Endothelial cell of umbilical vein (primary cell): ENCODE measurements at regions not wholly inside any gene's neighbourhood (a gene's known extent, or its start where the extent isn't known, plus 50 kb on each side); places are given as distances from the start of the nearest gene placed in this dataset.

ENCODE experiments used
- BruUV-seq: library from RNA; stranded (reverse); fragments of 400-500 nt; replicated peaks from 2 replicates; lab custom pipeline; 2021; lab: Mats Ljungman, UMichigan
- CTCF ChIA-PET: fragments of 300-600, 350-600 bp; sonication (Branson Sonifier 250); formaldehyde crosslinking; loops from one replicate; lab custom pipeline; 2021; ENCODE audit warnings: antibody characterized with exemption, inconsistent platforms; lab: Charles Lee
- POLR2A ChIA-PET: fragments of 300-600, 350-600 bp; sonication (Branson Sonifier 250); formaldehyde crosslinking; loops from one replicate; lab custom pipeline; 2021; ENCODE audit warnings: antibody characterized with exemption, inconsistent platforms; lab: Charles Lee
- DNase-seq: peaks from one replicate; pipeline ENCODE4 v3.0.0-alpha.2; 2011; ENCODE audit warnings: low read depth, low spot score
- FAIRE-seq: peaks from 2 replicates; lab custom pipeline; 2011; peaks lifted over from hg19 to GRCh38; lab: Jason Lieb, UNC
- H2AFZ ChIP-seq: 2 replicates; pipeline ENCODE4 v1.6.0; 2012; ENCODE audit warnings: low read depth, low read length, control low read depth, inconsistent platforms
- H3K27ac ChIP-seq: 2 replicates; pipeline ENCODE4 v1.5.1; 2011; ENCODE audit warnings: low read depth, mild to moderate bottlenecking, control low read depth, low read length, moderate library complexity; ENCODE audit not compliant: insufficient read depth
- H3K27me3 ChIP-seq, 2 experiments: 2 replicates each; pipeline versions ENCODE4 v1.6.0 to v1.6.1; 2011; ENCODE audit warnings: low read length in 2 of 2, mixed read lengths in 1 of 2; ENCODE audit not compliant: control insufficient read depth in 2 of 2, insufficient read depth in 2 of 2
- H3K36me3 ChIP-seq, 2 experiments: 2 replicates in 1 of 2; 3 replicates in 1 of 2; pipeline ENCODE4 v1.5.1; 2011; ENCODE audit warnings: low read length in 2 of 2, mild to moderate bottlenecking in 1 of 2, moderate library complexity in 1 of 2; ENCODE audit not compliant: control insufficient read depth in 2 of 2, insufficient read depth in 2 of 2; ENCODE audit errors: extremely low read depth in 1 of 2
- H3K4me1 ChIP-seq: 3 replicates; pipeline ENCODE4 v1.5.1; 2011; ENCODE audit warnings: mild to moderate bottlenecking, low read length; ENCODE audit not compliant: control insufficient read depth, insufficient read depth; ENCODE audit errors: extremely low read depth
- H3K4me2 ChIP-seq: 2 replicates; pipeline ENCODE4 v1.6.1; 2011; ENCODE audit warnings: low read length, control low read depth, mixed read lengths; ENCODE audit not compliant: insufficient read depth
- H3K4me3 ChIP-seq, 3 experiments: fragments of 200-600 bp in 1 of 3; sonication (generic), shearing (Covaris generic) in 1 of 3; replicated peaks in 1 of 3; 2 replicates each; pipeline ENCODE4 v1.5.1; 2011 to 2016; ENCODE audit warnings: control low read depth in 3 of 3, low read length in 3 of 3, mild to moderate bottlenecking in 2 of 3, inconsistent platforms in 1 of 3, low read depth in 1 of 3, moderate library complexity in 1 of 3; ENCODE audit not compliant: insufficient read depth in 1 of 3
- H3K79me2 ChIP-seq: 2 replicates; pipeline ENCODE4 v1.6.0; 2012; ENCODE audit warnings: low read length, inconsistent platforms; ENCODE audit not compliant: control insufficient read depth, insufficient read depth
- H3K9ac ChIP-seq: replicated peaks from 2 replicates; pipeline ENCODE3; 2011; ENCODE audit warnings: low read length, control low read depth; ENCODE audit not compliant: insufficient read depth; ENCODE audit errors: extremely low read depth
- H3K9me1 ChIP-seq: replicated peaks from 3 replicates; pipeline ENCODE4 v1.6.0; 2011; ENCODE audit warnings: mild to moderate bottlenecking, low read length; ENCODE audit not compliant: control insufficient read depth, insufficient read depth; ENCODE audit errors: extremely low read depth
- H3K9me3 ChIP-seq: replicated peaks from 2 replicates; pipeline ENCODE4 v1.5.1; 2012; ENCODE audit warnings: low read length, inconsistent platforms; ENCODE audit not compliant: control insufficient read depth, insufficient read depth
- H4K20me1 ChIP-seq: replicated peaks from 2 replicates; pipeline ENCODE3; 2011; ENCODE audit warnings: mild to moderate bottlenecking, low read length; ENCODE audit not compliant: control insufficient read depth, insufficient read depth; ENCODE audit errors: extremely low read depth
- EZH2 ChIP-seq: IDR thresholded peaks from 2 replicates; pipeline ENCODE4 v1.6.1; 2012; ENCODE audit warnings: borderline replicate concordance, low read depth, mild to moderate bottlenecking, moderate library complexity, low read length, inconsistent platforms; ENCODE audit not compliant: severe bottlenecking
- FOS ChIP-seq: IDR thresholded peaks from 2 replicates; pipeline ENCODE4 v1.6.1; 2011; ENCODE audit warnings: mild to moderate bottlenecking, low read length, moderate library complexity, borderline replicate concordance; ENCODE audit not compliant: insufficient read depth
- GATA2 ChIP-seq: IDR thresholded peaks from 2 replicates; pipeline ENCODE4 v1.7.0; 2011; ENCODE audit warnings: low read depth, mild to moderate bottlenecking, moderate library complexity, mixed read lengths, low read length; ENCODE audit not compliant: insufficient read length, insufficient read depth
- JUN ChIP-seq: IDR thresholded peaks from 2 replicates; pipeline ENCODE4 v1.6.1; 2011; ENCODE audit warnings: borderline replicate concordance, low read depth; ENCODE audit not compliant: insufficient read length, insufficient read depth
- MYC ChIP-seq: IDR thresholded peaks from one replicate; pipeline ENCODE4 v1.6.1; 2011; ENCODE audit warnings: mild to moderate bottlenecking, low read depth, low read length
- POLR2A ChIP-seq: IDR thresholded peaks from 2 replicates; pipeline ENCODE4 v1.6.1; 2012; ENCODE audit warnings: low read depth, mild to moderate bottlenecking, control low read depth, low read length
- POLR2AphosphoS5 ChIP-seq: IDR thresholded peaks from 2 replicates; pipeline ENCODE4 v1.6.1; 2012; ENCODE audit warnings: low read depth, mild to moderate bottlenecking, control low read depth, low read length, moderate library complexity; ENCODE audit not compliant: insufficient read depth
- dilution Hi-C: fragments of 300-500 bp; cut with MboI; formaldehyde crosslinking; loops from one replicate; pipeline ENCODE4 v1.15.0; 2019; ENCODE audit warnings: low sequenced_read_pairs; ENCODE audit not compliant: extremely low pct_ligation_motif_present
- intact Hi-C: fragments of 100-400 bp; cut with micrococcal nuclease; formaldehyde crosslinking; loops from one replicate; pipeline ENCODE4 v1.10.0; 2022
- TF ChIP-seq, protein P1 (sequence below): IDR thresholded peaks from 2 replicates; pipeline ENCODE4 v1.6.1; 2011; ENCODE audit not compliant: insufficient read depth, insufficient read length
- TF ChIP-seq, protein P2 (sequence below), 2 donors: IDR thresholded peaks; 1 replicate in 1 of 2; 2 replicates in 1 of 2; pipeline ENCODE4 v1.5.1; 2011; ENCODE audit warnings: low read length in 2 of 2, mild to moderate bottlenecking in 2 of 2, moderate library complexity in 2 of 2, control low read depth in 1 of 2, inconsistent platforms in 1 of 2, low read depth in 1 of 2; ENCODE audit not compliant: insufficient read depth in 1 of 2; ENCODE audit errors: extremely low read depth in 1 of 2

DNA sequence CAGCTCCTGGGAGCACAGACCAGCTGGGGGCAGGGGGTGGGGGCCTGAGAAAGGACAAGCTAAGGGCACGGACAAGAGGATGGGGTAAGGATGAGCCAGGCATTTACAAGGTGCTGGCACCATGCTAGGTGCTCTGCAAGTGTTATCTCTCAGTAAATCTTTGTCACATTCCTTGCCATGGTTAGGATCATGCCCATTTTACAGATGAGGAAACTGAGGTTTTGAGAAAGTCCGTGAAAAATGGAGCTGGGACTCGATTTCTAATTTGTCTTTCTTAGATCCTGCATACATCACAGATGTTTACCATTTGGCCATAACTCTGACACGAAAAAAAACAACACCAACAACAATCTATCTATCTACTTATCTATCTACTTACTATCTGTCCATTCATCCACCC lies 429.7 kb downstream of the MIAT start:
- CTCF ChIA-PET: no interaction called here
- Histone ChIP-seq H4K20me1 (no peaks in the 10 kb centered on the region), H3K36me3 (no peaks in the 10 kb centered on the region), H3K79me2 (no peaks in the 10 kb centered on the region), H3K9me1 (no peaks in the 10 kb centered on the region), H3K9me3 (no peaks in the 10 kb centered on the region), H2AFZ (no peak overlapping the region), H3K27ac (no peak overlapping the region), H3K9ac (no peak overlapping the region), H3K4me2 (no peak overlapping the region), H3K4me3 (no peak overlapping the region), H3K4me1 (no peaks in the 10 kb centered on the region), H3K27me3 (peaks cover 9 to 10% of the 10 kb centered on the region in 2 experiments)
- TF ChIP-seq, protein P1, sequence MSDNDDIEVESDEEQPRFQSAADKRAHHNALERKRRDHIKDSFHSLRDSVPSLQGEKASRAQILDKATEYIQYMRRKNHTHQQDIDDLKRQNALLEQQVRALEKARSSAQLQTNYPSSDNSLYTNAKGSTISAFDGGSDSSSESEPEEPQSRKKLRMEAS: no peak
- TF ChIP-seq MYC (no peak), JUN (no peak), POLR2AphosphoS5 (no peak), GATA2 (no peak), POLR2A (no peak), EZH2 (no peak), FOS (no peak)
- TF ChIP-seq, protein P2, sequence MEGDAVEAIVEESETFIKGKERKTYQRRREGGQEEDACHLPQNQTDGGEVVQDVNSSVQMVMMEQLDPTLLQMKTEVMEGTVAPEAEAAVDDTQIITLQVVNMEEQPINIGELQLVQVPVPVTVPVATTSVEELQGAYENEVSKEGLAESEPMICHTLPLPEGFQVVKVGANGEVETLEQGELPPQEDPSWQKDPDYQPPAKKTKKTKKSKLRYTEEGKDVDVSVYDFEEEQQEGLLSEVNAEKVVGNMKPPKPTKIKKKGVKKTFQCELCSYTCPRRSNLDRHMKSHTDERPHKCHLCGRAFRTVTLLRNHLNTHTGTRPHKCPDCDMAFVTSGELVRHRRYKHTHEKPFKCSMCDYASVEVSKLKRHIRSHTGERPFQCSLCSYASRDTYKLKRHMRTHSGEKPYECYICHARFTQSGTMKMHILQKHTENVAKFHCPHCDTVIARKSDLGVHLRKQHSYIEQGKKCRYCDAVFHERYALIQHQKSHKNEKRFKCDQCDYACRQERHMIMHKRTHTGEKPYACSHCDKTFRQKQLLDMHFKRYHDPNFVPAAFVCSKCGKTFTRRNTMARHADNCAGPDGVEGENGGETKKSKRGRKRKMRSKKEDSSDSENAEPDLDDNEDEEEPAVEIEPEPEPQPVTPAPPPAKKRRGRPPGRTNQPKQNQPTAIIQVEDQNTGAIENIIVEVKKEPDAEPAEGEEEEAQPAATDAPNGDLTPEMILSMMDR (IDR thresholded peaks at IDR 0.05; ENCODE audit: extremely low read depth in 1 of 2, insufficient read depth in 1 of 2, low read depth in 1 of 2, low read length in 2 of 2): no peak
- BruUV-seq: no TSS peak
- intact Hi-C loops (no loop called here), dilution Hi-C loops (no loop called here)
- POLR2A ChIA-PET: no interaction called here
- DNase-seq: no peak
- FAIRE-seq: no peak
